ENCODE measurements at regions not wholly inside any gene's neighbourhood (a gene's known extent, or its start where the extent isn't known, plus 50 kb on each side); places are given as distances from the start of the nearest gene placed in this dataset.

GRCh38 chr7:21044913-21045568 is 258.4 kb upstream of the SP8 start:
- TF ChIP-seq, protein P1, sequence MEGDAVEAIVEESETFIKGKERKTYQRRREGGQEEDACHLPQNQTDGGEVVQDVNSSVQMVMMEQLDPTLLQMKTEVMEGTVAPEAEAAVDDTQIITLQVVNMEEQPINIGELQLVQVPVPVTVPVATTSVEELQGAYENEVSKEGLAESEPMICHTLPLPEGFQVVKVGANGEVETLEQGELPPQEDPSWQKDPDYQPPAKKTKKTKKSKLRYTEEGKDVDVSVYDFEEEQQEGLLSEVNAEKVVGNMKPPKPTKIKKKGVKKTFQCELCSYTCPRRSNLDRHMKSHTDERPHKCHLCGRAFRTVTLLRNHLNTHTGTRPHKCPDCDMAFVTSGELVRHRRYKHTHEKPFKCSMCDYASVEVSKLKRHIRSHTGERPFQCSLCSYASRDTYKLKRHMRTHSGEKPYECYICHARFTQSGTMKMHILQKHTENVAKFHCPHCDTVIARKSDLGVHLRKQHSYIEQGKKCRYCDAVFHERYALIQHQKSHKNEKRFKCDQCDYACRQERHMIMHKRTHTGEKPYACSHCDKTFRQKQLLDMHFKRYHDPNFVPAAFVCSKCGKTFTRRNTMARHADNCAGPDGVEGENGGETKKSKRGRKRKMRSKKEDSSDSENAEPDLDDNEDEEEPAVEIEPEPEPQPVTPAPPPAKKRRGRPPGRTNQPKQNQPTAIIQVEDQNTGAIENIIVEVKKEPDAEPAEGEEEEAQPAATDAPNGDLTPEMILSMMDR (IDR thresholded peaks at IDR 0.05; ENCODE audit: control extremely low read depth, extremely low read depth, low read depth, missing control alignments), result no peak
- ChIA-PET CTCF (interaction anchor here (1.7 kb wide), 1 partner anchor 25 kb away, joined by 4 read pairs; no protein-coding TSS in a partner anchor), POLR2A (no interaction called here)
- DNase-seq (ENCODE audit: extremely low spot score), result no peak

DNA sequence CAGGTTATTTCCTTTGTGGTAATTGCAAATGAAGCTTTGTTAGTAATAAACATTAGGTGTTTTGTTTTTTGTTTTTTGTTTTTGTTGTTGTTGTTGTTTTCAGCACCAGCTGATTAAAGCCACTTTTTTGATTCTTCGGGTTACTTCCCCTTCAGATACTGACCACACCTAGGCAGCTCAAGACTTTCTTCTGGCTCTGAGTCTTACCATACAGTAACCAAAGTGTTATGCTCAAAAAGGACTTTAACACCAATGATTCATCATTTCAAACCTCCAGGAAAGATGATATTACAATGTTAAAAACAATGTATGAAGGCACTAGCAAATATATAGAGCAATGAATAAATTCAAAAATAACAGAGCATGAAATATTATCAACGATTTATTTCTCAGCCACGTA is 265.2 kb upstream of the SP8 start:
- TF ChIP-seq, protein P1 (IDR thresholded peaks at IDR 0.05; ENCODE audit: control extremely low read depth, extremely low read depth, low read depth, missing control alignments), result no peak
- no peak for DNase-seq (ENCODE audit: extremely low spot score)
- CTCF ChIA-PET, result no interaction called here
- POLR2A ChIA-PET, result no interaction called here

- POLR2A ChIA-PET, result no interaction called here
These were observed 267.9 kb upstream of the SP8 start for GRCh38 chr7:21054427-21055112.

DNA sequence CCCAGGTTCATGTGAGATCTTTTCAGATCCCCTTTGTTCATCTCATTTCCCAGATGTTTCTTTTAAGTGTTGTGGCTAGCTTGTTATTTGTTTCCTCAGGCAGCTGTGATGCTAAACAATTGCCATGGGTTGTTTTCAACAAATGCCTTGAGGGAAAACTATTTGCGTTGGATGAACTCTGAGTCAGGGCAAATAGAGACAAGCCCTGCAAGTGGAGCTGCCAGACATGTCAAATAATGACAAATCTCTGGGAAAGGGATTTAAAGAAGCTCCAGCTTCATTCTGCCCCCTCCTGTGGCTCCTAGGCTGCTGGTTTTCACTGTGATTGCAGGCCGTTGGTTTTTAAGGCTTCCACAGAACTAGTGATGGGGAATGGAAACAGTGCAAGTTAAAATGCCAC is 272.4 kb upstream of the SP8 start:
- CTCF ChIA-PET, result interaction anchor here (0.9 kb wide), 1 partner anchor 24 kb away, joined by 3 read pairs; no protein-coding TSS in a partner anchor

More at GRCh38 chr7:21054427-21055112, 267.9 kb upstream of the SP8 start:
- TF ChIP-seq, protein P1 (IDR thresholded peaks at IDR 0.05; ENCODE audit: control extremely low read depth, extremely low read depth, low read depth, missing control alignments), result no peak
- no peak for DNase-seq (ENCODE audit: extremely low spot score)
- CTCF ChIA-PET, result interaction anchor here (1.9 kb wide), 1 partner anchor 12 kb away, joined by 5 read pairs; no protein-coding TSS in a partner anchor

DNA sequence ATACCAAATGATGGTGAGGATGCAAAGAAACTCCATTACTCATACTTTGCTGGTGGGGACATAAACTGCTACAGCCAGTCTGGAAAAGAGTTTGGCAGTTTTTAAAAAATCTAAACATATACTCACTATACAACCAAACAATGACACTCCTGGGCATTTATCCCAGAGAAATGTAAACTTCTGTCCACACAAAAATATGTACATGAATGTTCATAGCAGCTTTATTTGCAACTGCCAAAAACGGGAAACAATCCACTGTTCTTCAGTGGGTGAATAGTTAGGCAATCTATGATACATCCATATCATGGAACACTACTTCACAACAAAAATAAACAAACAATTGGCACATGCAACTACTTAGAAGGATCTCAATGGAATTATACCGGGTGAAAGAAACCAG is 276.4 kb upstream of the SP8 start:
- ChIA-PET CTCF (interaction anchor here (1.4 kb wide), 1 partner anchor 14 kb away, joined by 4 read pairs; no protein-coding TSS in a partner anchor), POLR2A (no interaction called here)
- no peak for DNase-seq (ENCODE audit: extremely low spot score)
- TF ChIP-seq, protein P1 (IDR thresholded peaks at IDR 0.05; ENCODE audit: control extremely low read depth, extremely low read depth, low read depth, missing control alignments), result no peak

More for the DNA sequence above, 272.4 kb upstream of the SP8 start:
- POLR2A ChIA-PET, result no interaction called here
- DNase-seq (ENCODE audit: extremely low spot score), result no peak
- TF ChIP-seq, protein P1 (IDR thresholded peaks at IDR 0.05; ENCODE audit: control extremely low read depth, extremely low read depth, low read depth, missing control alignments), result no peak

- TF ChIP-seq, protein P1 (IDR thresholded peaks at IDR 0.05; ENCODE audit: control extremely low read depth, extremely low read depth, low read depth, missing control alignments), result no peak
- CTCF ChIA-PET, result no interaction called here
- no peak for DNase-seq (ENCODE audit: extremely low spot score)
- POLR2A ChIA-PET, result no interaction called here
These were observed 278.3 kb upstream of the SP8 start for GRCh38 chr7:21064698-21065648.
